Lung (tissue), 11 donors: ENCODE measurements at regions not wholly inside any gene's neighbourhood (a gene's known extent, or its start where the extent isn't known, plus 50 kb on each side); places are given as distances from the start of the nearest gene placed in this dataset.

Experiments used
- ATAC-seq: fragments of 200-7000 bp; cut with Tn5 transposase; one replicate; pipeline ENCODE4 v1.9.1; 2020; ENCODE audit warnings: moderate number of reproducible peaks; ENCODE audit not compliant: insufficient read depth, low FRiP score
- DNase-seq, 3 donors: peaks; one replicate each; pipeline ENCODE4 v3.0.0-alpha.2; 2013 to 2017
- H3K27ac ChIP-seq, 2 donors: one replicate each; pipeline ENCODE4 v1.5.1; 2013; ENCODE audit warnings: mild to moderate bottlenecking in 2 of 2, moderate library complexity in 2 of 2, control low read depth in 1 of 2, inconsistent platforms in 1 of 2, low read depth in 1 of 2, low read length in 1 of 2
- H3K27me3 ChIP-seq, 3 donors: one replicate each; pipeline ENCODE4 v1.5.1; 2013; ENCODE audit warnings: low read length in 2 of 3; ENCODE audit not compliant: control insufficient read depth in 3 of 3, insufficient read depth in 3 of 3
- H3K36me3 ChIP-seq, 4 donors: one replicate each; pipeline ENCODE4 v1.5.1; 2013; ENCODE audit warnings: low read length in 4 of 4, mild to moderate bottlenecking in 1 of 4, moderate library complexity in 1 of 4; ENCODE audit not compliant: control insufficient read depth in 4 of 4, insufficient read depth in 4 of 4
- H3K4me1 ChIP-seq, 5 donors: one replicate each; pipeline ENCODE4 v1.5.1; 2013; ENCODE audit warnings: low read length in 5 of 5, mild to moderate bottlenecking in 2 of 5, moderate library complexity in 1 of 5; ENCODE audit not compliant: control insufficient read depth in 5 of 5, insufficient read depth in 5 of 5
- H3K4me3 ChIP-seq: one replicate; pipeline ENCODE4 v1.5.1; 2013; ENCODE audit warnings: mild to moderate bottlenecking, control low read depth, moderate library complexity
- H3K9ac ChIP-seq, 2 donors: one replicate each; pipeline ENCODE4 v1.5.1; 2013; ENCODE audit warnings: low read length in 2 of 2, control low read depth in 1 of 2; ENCODE audit not compliant: insufficient read depth in 1 of 2
- H3K9me3 ChIP-seq, 4 donors: one replicate each; pipeline ENCODE4 v1.5.1; 2013; ENCODE audit warnings: low read length in 3 of 4, mild to moderate bottlenecking in 1 of 4, moderate library complexity in 1 of 4; ENCODE audit not compliant: control insufficient read depth in 4 of 4, insufficient read depth in 3 of 4
- WGBS, 2 donors: extraction: QIAGEN DNeasy Blood & Tissue Kit; methylation state at CpG; one replicate each; pipeline ENCODE4 v1.1.7; 2013; 5-methylcytosine and 5-hydroxymethylcytosine counted together
- TF ChIP-seq, protein P1 (sequence below): IDR thresholded peaks from 2 replicates; pipeline ENCODE4 v1.5.1; 2012; ENCODE audit warnings: mild to moderate bottlenecking; ENCODE audit errors: control extremely low read depth, extremely low read depth
- donor health status: control.
- donor health status: control.
- donor health status: Bipolar disorder and iron deficiency.
- donor health status: healthy.
- donor health status: DM: yes; HTN: yes; CAD: no.

- peaks cover 0 to 2% (median 0%) of the 10 kb centered on the region in 3 donors for H3K27me3 ChIP-seq
- peaks cover 0 to 4% (median 0%) of the 10 kb centered on the region in 4 donors for H3K9me3 ChIP-seq
- no peak overlapping the region for H3K27ac ChIP-seq
- WGBS, 2 donors: 32 to 68% methylated on average over 2 of the region's 2 CpGs
- no peaks in the 10 kb centered on the region for H3K36me3 ChIP-seq
- no peak overlapping the region for H3K4me3 ChIP-seq
- no peaks in the 10 kb centered on the region for H3K4me1 ChIP-seq
- H3K9ac ChIP-seq: no peak overlapping the region
- no peak for ATAC-seq
- no peak for DNase-seq
- TF ChIP-seq, protein P1, sequence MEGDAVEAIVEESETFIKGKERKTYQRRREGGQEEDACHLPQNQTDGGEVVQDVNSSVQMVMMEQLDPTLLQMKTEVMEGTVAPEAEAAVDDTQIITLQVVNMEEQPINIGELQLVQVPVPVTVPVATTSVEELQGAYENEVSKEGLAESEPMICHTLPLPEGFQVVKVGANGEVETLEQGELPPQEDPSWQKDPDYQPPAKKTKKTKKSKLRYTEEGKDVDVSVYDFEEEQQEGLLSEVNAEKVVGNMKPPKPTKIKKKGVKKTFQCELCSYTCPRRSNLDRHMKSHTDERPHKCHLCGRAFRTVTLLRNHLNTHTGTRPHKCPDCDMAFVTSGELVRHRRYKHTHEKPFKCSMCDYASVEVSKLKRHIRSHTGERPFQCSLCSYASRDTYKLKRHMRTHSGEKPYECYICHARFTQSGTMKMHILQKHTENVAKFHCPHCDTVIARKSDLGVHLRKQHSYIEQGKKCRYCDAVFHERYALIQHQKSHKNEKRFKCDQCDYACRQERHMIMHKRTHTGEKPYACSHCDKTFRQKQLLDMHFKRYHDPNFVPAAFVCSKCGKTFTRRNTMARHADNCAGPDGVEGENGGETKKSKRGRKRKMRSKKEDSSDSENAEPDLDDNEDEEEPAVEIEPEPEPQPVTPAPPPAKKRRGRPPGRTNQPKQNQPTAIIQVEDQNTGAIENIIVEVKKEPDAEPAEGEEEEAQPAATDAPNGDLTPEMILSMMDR: no peak
These were observed 61.7 kb downstream of the KCNJ2 start for GRCh38 chr17:70230850-70231640.

GRCh38 chr17:70232466-70232865 is 63.1 kb downstream of the KCNJ2 start:
- Histone ChIP-seq H3K36me3 (no peaks in the 10 kb centered on the region), H3K9ac (no peak overlapping the region), H3K27me3 (peaks cover 0 to 2% (median 0%) of the 10 kb centered on the region in 3 donors), H3K4me1 (no peaks in the 10 kb centered on the region), H3K27ac (no peak overlapping the region), H3K9me3 (peaks cover 0 to 4% (median 0%) of the 10 kb centered on the region in 4 donors), H3K4me3 (no peak overlapping the region)
- DNase-seq (no peak), ATAC-seq (no peak)
- TF ChIP-seq, protein P1: no peak
- WGBS, 2 donors: 91 to 95% methylated on average over 2 of the region's 2 CpGs

- H3K4me1 ChIP-seq: peaks cover 0 to 5% (median 0%) of the 10 kb centered on the region in 5 donors
- no peak overlapping the region for H3K27ac ChIP-seq
- ATAC-seq (no peak), DNase-seq (no peak)
- TF ChIP-seq, protein P1: no peak
- H3K4me3 ChIP-seq: no peak overlapping the region
- H3K36me3 ChIP-seq: no peaks in the 10 kb centered on the region
- no peaks in the 10 kb centered on the region for H3K27me3 ChIP-seq
- peaks cover 0 to 4% (median 0%) of the 10 kb centered on the region in 4 donors for H3K9me3 ChIP-seq
- no peak overlapping the region for H3K9ac ChIP-seq
These were observed 65.9 kb downstream of the KCNJ2 start for GRCh38 chr17:70235252-70235651.
